ENCODE measurements at regions not wholly inside any gene's neighbourhood (a gene's known extent, or its start where the extent isn't known, plus 50 kb on each side); places are given as distances from the start of the nearest gene placed in this dataset.

DNA sequence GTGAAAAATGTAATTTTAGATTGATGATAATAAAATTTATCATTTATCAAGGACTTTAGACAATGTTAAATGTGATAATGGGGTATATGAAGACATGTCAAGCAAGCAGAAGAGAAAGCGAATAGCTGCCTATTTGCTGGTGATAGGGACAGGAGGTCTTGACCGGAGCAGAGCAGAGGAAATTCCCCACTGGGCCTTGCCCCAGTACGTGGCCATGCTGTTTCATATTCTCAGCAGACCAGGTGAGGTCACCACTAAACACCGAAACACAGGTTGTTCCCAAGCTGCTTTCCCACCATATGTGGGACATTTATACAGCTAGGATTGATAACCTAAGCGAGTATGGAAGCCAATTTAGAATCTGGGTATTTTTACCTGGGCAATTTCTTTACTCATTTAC is 1629.6 kb downstream of the FAM181B start:
- Histone ChIP-seq H3K9me3 (no peaks in the 10 kb centered on the region), H3K4me1 (no peaks in the 10 kb centered on the region), H3K27me3 (no peaks in the 10 kb centered on the region), H3K27ac (no peak overlapping the region), H3K36me3 (no peaks in the 10 kb centered on the region), H3K4me3 (no peak overlapping the region)
- DNase-seq: no peak
- no peak for TF ChIP-seq POLR2A (IDR thresholded peaks at IDR 0.05)
- no peak for TF ChIP-seq CTCF (IDR thresholded peaks at IDR 0.05)

- H3K4me3 ChIP-seq: no peak overlapping the region
- no peaks in the 10 kb centered on the region for H3K4me1 ChIP-seq
- no peaks in the 10 kb centered on the region for H3K27me3 ChIP-seq
- no peak overlapping the region for H3K27ac ChIP-seq
- no peak for TF ChIP-seq POLR2A (IDR thresholded peaks at IDR 0.05)
- H3K9me3 ChIP-seq: no peaks in the 10 kb centered on the region
- no peaks in the 10 kb centered on the region for H3K36me3 ChIP-seq
- no peak for DNase-seq
These were observed 1635.2 kb downstream of the FAM181B start for GRCh38 chr11:81098471-81098870.

DNA sequence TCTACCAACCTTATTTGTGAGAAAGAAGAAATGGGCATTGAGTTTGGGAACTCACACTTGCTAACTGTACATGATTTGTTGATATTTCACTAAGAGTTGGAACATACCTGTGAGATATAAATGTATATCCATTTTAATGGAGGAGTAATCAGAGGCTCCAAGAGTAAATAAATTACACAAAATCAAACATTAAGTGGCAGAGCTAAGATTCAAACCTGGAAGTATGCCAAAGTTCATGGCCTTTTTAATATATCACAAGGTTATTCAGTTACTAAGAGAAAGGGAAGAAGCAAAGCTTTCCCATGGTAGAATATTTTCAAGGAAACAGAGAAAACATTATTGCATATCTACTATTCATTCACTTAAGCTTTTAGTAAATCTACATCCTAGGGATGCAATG is 1641.1 kb downstream of the FAM181B start:
- Histone ChIP-seq H3K4me3 (no peak overlapping the region), H3K9me3 (no peaks in the 10 kb centered on the region), H3K27me3 (no peaks in the 10 kb centered on the region), H3K36me3 (no peaks in the 10 kb centered on the region), H3K27ac (no peak overlapping the region), H3K4me1 (no peaks in the 10 kb centered on the region)
- TF ChIP-seq POLR2A (IDR thresholded peaks at IDR 0.05): no peak
- TF ChIP-seq CTCF (IDR thresholded peaks at IDR 0.05): no peak
- DNase-seq: no peak

DNA sequence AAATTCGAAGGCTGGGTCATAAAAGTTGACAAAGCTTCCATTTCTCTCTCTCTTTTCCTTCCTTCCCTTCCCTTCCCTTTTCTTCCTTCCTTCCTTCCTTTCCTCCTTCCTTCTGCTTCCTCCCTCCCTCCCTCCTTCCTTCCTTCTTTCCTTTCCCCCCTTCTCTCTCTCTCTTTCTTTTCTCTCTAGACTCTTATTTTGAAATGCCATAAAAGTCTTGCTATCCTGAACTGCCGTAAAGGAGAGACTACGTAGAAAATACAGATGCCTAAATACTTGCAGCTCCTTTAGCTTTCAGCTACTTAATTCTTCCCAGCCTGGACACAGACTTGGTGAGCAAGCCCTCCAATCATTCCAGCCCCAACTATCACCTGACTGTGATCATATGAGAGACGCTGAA is 1644.4 kb downstream of the FAM181B start:
- TF ChIP-seq CTCF (IDR thresholded peaks at IDR 0.05) (no peak), POLR2A (IDR thresholded peaks at IDR 0.05) (no peak)
- no peaks in the 10 kb centered on the region for H3K27me3 ChIP-seq
- DNase-seq: no peak
- H3K4me1 ChIP-seq: no peaks in the 10 kb centered on the region
- H3K36me3 ChIP-seq: no peaks in the 10 kb centered on the region
- no peaks in the 10 kb centered on the region for H3K9me3 ChIP-seq
- no peak overlapping the region for H3K4me3 ChIP-seq
- no peak overlapping the region for H3K27ac ChIP-seq

- no peaks in the 10 kb centered on the region for H3K4me1 ChIP-seq
- TF ChIP-seq CTCF (IDR thresholded peaks at IDR 0.05) (no peak), POLR2A (IDR thresholded peaks at IDR 0.05) (no peak)
- no peaks in the 10 kb centered on the region for H3K36me3 ChIP-seq
- H3K27ac ChIP-seq: no peak overlapping the region
- no peak overlapping the region for H3K4me3 ChIP-seq
- DNase-seq: no peak
- no peaks in the 10 kb centered on the region for H3K9me3 ChIP-seq
- H3K27me3 ChIP-seq: no peaks in the 10 kb centered on the region
These were observed 1639.6 kb upstream of the TENM4 start for GRCh38 chr11:81080476-81080875.

DNA sequence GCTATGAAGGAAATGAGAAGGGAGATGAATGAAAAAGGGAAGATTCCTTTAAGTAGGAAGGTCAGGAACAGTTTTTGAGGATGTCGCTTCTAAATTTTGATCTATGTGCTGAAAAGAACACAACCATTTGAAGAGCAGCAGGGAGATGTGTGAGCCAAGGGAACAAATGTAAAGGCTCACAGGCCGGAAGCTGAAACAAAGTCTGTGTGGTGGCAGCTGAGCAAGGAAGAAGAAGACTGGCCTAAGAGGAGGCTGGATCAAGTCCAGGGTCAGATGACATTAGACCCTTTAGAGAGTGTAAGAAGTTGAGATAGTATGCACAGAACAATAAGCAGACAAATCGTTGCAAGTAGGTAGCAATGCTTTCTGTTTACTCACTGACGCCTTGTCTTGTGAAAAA is 1631.4 kb upstream of the TENM4 start:
- Histone ChIP-seq H3K9me3 (no peaks in the 10 kb centered on the region), H3K4me3 (no peak overlapping the region), H3K36me3 (no peaks in the 10 kb centered on the region), H3K27ac (no peak overlapping the region), H3K27me3 (no peaks in the 10 kb centered on the region), H3K4me1 (no peaks in the 10 kb centered on the region)
- TF ChIP-seq CTCF (IDR thresholded peaks at IDR 0.05) (no peak), POLR2A (IDR thresholded peaks at IDR 0.05) (no peak)
- no peak for DNase-seq

Data from Peyer's patch (tissue), 4 donors.